Upper lobe of left lung (tissue), 6 donors: ENCODE measurements at regions not wholly inside any gene's neighbourhood (a gene's known extent, or its start where the extent isn't known, plus 50 kb on each side); places are given as distances from the start of the nearest gene placed in this dataset.

Source experiments
- ATAC-seq, 2 donors: fragments of 200-7000 bp; cut with Tn5 transposase; one replicate each; pipeline ENCODE4 v1.9.1; 2022; ENCODE audit warnings: mild to moderate bottlenecking in 2 of 2, moderate library complexity in 2 of 2; ENCODE audit not compliant: low FRiP score in 2 of 2
- DNase-seq, 2 donors: peaks; one replicate each; pipeline ENCODE4 v3.0.0-alpha.2; 2019 to 2020
- H3K27ac ChIP-seq, 4 donors: fragments of 200-600 bp; sonication (generic); one replicate each; pipeline ENCODE4 v1.5.1; 2016 to 2019
- H3K27me3 ChIP-seq, 4 donors: fragments of 200-600 bp; sonication (generic); one replicate each; pipeline ENCODE4 v1.5.1; 2017 to 2019
- H3K36me3 ChIP-seq, 4 donors: fragments of 200-600 bp; sonication (generic); one replicate each; pipeline ENCODE4 v1.5.1; 2016 to 2019
- H3K4me1 ChIP-seq, 4 donors: fragments of 200-600 bp; sonication (generic); one replicate each; pipeline ENCODE4 v1.5.1; 2018 to 2019
- H3K4me3 ChIP-seq, 4 donors: fragments of 200-600 bp; sonication (generic); one replicate each; pipeline ENCODE4 v1.5.1; 2017 to 2019; ENCODE audit warnings: mild to moderate bottlenecking in 2 of 4, moderate library complexity in 1 of 4
- H3K9me3 ChIP-seq, 4 donors: fragments of 200-600 bp; sonication (generic); one replicate each; pipeline ENCODE4 v1.5.1; 2018 to 2019
- EP300 ChIP-seq, 4 donors: sonication (generic); formaldehyde crosslinking; IDR thresholded peaks; one replicate each; pipeline ENCODE4 v1.5.1; 2017; ENCODE audit warnings: antibody characterized with exemption in 4 of 4, control low read depth in 2 of 4
- POLR2A ChIP-seq, 4 donors: fragments of 450-650 bp; IDR thresholded peaks; one replicate each; pipeline ENCODE4 v1.5.1; 2016 to 2017; ENCODE audit warnings: antibody characterized with exemption in 4 of 4, mild to moderate bottlenecking in 2 of 4
- POLR2AphosphoS5 ChIP-seq, 2 donors: sonication (generic); formaldehyde crosslinking; IDR thresholded peaks; one replicate each; pipeline ENCODE4 v1.5.1; 2017; ENCODE audit warnings: antibody characterized with exemption in 2 of 2
- WGBS, 2 donors: methylation state at CpG; one replicate each; pipeline ENCODE4 v1.1.5; 2017 to 2018; 5-methylcytosine and 5-hydroxymethylcytosine counted together
- TF ChIP-seq, protein P1 (sequence below), 6 experiments: fragments of 450-650 bp in 4 of 6; fragments of 200-600 bp in 2 of 6; sonication (generic) in 2 of 6; IDR thresholded peaks; one replicate each; pipeline ENCODE4 v1.5.1; 2016 to 2019; ENCODE audit warnings: antibody characterized with exemption in 6 of 6
- donor health status: DM: no; HTN: no; CAD: no; lungs with moderate emphysema.
- donor health status: DM: no; HTN: yes; CAD: no; lungs with severe emphysema.

DNA sequence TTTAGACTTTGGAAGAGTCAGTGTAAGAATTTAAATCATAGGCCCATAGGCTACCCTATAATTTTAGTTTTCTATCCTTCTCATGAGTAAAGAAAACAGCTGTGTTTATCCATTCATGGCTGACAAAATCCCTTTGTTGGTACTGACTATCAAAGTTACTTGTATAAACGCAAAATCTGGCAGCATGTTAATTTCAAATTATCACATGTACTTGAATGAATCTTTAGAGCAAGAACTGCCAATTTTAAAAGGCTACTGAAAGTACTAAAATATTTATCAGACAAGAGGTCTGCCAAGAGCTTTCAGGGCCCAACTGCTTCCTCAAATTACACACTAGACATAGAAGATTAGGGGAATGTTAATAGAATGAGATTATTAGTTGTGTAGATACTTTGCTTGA is 66.6 kb downstream of the MYL12B start:
- 55 to 58% methylated on average over 1 of the region's 1 CpG for WGBS, 2 donors

DNA sequence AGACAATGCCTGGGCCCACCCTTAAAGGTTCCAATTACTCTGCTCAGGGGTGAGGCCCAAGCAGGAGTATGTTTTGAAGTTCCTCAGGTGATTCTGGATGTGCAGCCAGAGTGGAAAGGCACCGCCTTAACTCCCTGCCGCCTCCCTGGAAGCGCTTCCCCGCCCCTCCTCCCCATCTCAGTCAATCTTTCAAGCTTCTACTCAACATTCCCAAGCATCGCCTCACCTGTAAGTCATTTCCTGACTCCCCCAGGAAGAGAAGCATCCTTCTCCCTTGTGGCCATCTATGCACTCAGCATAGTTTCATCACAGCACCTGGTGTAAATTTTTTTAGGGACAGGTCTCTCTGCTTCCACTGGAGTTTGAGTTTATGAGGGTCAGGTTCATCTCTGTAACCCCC is 67.5 kb downstream of the MYL12B start:
- no peak for ATAC-seq
- H3K36me3 ChIP-seq: no peaks in the 10 kb centered on the region
- 93 to 97% methylated on average over 5 of the region's 5 CpGs for WGBS, 2 donors
- no peak overlapping the region for H3K4me3 ChIP-seq
- no peaks in the 10 kb centered on the region for H3K9me3 ChIP-seq
- no peaks in the 10 kb centered on the region for H3K4me1 ChIP-seq
- no peak for DNase-seq
- no peak overlapping the region for H3K27ac ChIP-seq
- H3K27me3 ChIP-seq: no peaks in the 10 kb centered on the region
- TF ChIP-seq EP300 (IDR thresholded peaks at IDR 0.05) (no peak), POLR2AphosphoS5 (IDR thresholded peaks at IDR 0.05) (no peak), POLR2A (IDR thresholded peaks at IDR 0.05) (no peak)
- TF ChIP-seq, protein P1, sequence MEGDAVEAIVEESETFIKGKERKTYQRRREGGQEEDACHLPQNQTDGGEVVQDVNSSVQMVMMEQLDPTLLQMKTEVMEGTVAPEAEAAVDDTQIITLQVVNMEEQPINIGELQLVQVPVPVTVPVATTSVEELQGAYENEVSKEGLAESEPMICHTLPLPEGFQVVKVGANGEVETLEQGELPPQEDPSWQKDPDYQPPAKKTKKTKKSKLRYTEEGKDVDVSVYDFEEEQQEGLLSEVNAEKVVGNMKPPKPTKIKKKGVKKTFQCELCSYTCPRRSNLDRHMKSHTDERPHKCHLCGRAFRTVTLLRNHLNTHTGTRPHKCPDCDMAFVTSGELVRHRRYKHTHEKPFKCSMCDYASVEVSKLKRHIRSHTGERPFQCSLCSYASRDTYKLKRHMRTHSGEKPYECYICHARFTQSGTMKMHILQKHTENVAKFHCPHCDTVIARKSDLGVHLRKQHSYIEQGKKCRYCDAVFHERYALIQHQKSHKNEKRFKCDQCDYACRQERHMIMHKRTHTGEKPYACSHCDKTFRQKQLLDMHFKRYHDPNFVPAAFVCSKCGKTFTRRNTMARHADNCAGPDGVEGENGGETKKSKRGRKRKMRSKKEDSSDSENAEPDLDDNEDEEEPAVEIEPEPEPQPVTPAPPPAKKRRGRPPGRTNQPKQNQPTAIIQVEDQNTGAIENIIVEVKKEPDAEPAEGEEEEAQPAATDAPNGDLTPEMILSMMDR (IDR thresholded peaks at IDR 0.05): no peak

More for the DNA sequence above, 66.6 kb downstream of the MYL12B start:
- H3K4me1 ChIP-seq: no peaks in the 10 kb centered on the region
- no peaks in the 10 kb centered on the region for H3K36me3 ChIP-seq
- H3K4me3 ChIP-seq: no peak overlapping the region
- H3K27me3 ChIP-seq: no peaks in the 10 kb centered on the region
- TF ChIP-seq, protein P1 (IDR thresholded peaks at IDR 0.05): no peak
- TF ChIP-seq POLR2AphosphoS5 (IDR thresholded peaks at IDR 0.05): no peak
- TF ChIP-seq POLR2A (IDR thresholded peaks at IDR 0.05): no peak
- no peak for TF ChIP-seq EP300 (IDR thresholded peaks at IDR 0.05)
- no peaks in the 10 kb centered on the region for H3K9me3 ChIP-seq
- no peak overlapping the region for H3K27ac ChIP-seq
- no peak for DNase-seq
- no peak for ATAC-seq

GRCh38 chr18:3329872-3330271 is 67.9 kb downstream of the MYL12B start:
- 87 to 96% methylated on average over 1 of the region's 1 CpG for WGBS, 2 donors
- TF ChIP-seq, protein P1 (IDR thresholded peaks at IDR 0.05): no peak
- TF ChIP-seq EP300 (IDR thresholded peaks at IDR 0.05) (no peak), POLR2AphosphoS5 (IDR thresholded peaks at IDR 0.05) (no peak), POLR2A (IDR thresholded peaks at IDR 0.05) (no peak)
- no peak overlapping the region for H3K4me3 ChIP-seq
- H3K4me1 ChIP-seq: no peaks in the 10 kb centered on the region
- no peaks in the 10 kb centered on the region for H3K27me3 ChIP-seq
- ATAC-seq (no peak), DNase-seq (no peak)
- H3K27ac ChIP-seq: no peak overlapping the region
- no peaks in the 10 kb centered on the region for H3K9me3 ChIP-seq
- H3K36me3 ChIP-seq: no peaks in the 10 kb centered on the region

GRCh38 chr18:3330622-3331021 is 68.7 kb downstream of the MYL12B start:
- Histone ChIP-seq H3K27me3 (no peaks in the 10 kb centered on the region), H3K4me1 (no peaks in the 10 kb centered on the region), H3K9me3 (no peaks in the 10 kb centered on the region), H3K36me3 (no peaks in the 10 kb centered on the region), H3K4me3 (no peak overlapping the region), H3K27ac (no peak overlapping the region)
- WGBS, 2 donors: 79 to 92% methylated on average over 12 of the region's 12 CpGs
- DNase-seq: no peak
- ATAC-seq: no peak
- TF ChIP-seq EP300 (IDR thresholded peaks at IDR 0.05) (no peak), POLR2A (IDR thresholded peaks at IDR 0.05) (no peak), POLR2AphosphoS5 (IDR thresholded peaks at IDR 0.05) (no peak)
- TF ChIP-seq, protein P1 (IDR thresholded peaks at IDR 0.05): no peak

DNA sequence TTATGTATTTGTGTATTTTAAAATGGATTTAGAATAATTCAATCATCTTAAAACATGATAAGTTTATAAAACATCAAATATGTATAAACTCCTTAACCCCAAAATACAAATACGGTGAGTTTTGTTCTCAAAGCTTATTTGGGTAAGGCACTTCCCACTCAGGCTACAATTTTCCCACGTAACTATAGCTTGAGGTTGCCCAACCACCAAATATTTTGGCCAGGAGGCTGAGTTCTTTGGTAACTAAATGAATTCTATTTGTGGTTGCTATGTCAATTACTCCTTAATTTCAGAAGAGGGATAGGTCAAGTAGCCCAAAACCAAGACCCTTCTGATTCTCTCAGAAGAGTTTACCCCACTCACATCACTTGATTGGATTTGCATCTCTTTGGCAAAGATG is 70.4 kb downstream of the MYL12B start:
- TF ChIP-seq, protein P1 (IDR thresholded peaks at IDR 0.05): no peak
- TF ChIP-seq EP300 (IDR thresholded peaks at IDR 0.05) (no peak), POLR2A (IDR thresholded peaks at IDR 0.05) (no peak), POLR2AphosphoS5 (IDR thresholded peaks at IDR 0.05) (no peak)
- Histone ChIP-seq H3K4me1 (no peaks in the 10 kb centered on the region), H3K4me3 (no peak overlapping the region), H3K27ac (no peak overlapping the region), H3K27me3 (no peaks in the 10 kb centered on the region), H3K36me3 (no peaks in the 10 kb centered on the region), H3K9me3 (no peaks in the 10 kb centered on the region)
- DNase-seq: no peak
- no peak for ATAC-seq
- WGBS, 2 donors: 61 to 77% methylated on average over 2 of the region's 2 CpGs
